H9 (cell line): ENCODE measurements at regions not wholly inside any gene's neighbourhood (a gene's known extent, or its start where the extent isn't known, plus 50 kb on each side); places are given as distances from the start of the nearest gene placed in this dataset.

ENCODE experiments used
- DNase-seq: peaks from one replicate; pipeline ENCODE4 v3.0.0-alpha.2; 2017
- H2AFZ ChIP-seq: one replicate; pipeline ENCODE4 v1.6.1; 2013; ENCODE audit warnings: mild to moderate bottlenecking, low read length, control low read depth, moderate library complexity
- H2AK5ac ChIP-seq: 2 replicates; pipeline ENCODE4 v1.6.1; 2013; ENCODE audit warnings: low read length, control low read depth, mixed read lengths; ENCODE audit not compliant: insufficient read length
- H2BK120ac ChIP-seq: one replicate; pipeline ENCODE4 v1.6.1; 2013; ENCODE audit warnings: low read depth, mild to moderate bottlenecking, low read length, control low read depth, inconsistent platforms; ENCODE audit not compliant: poor library complexity, severe bottlenecking
- H2BK12ac ChIP-seq: 2 replicates; pipeline ENCODE4 v1.6.1; 2013; ENCODE audit warnings: low read length, control low read depth, mixed read lengths, low read depth; ENCODE audit not compliant: insufficient read length
- H2BK15ac ChIP-seq: 2 replicates; pipeline ENCODE4 v1.6.1; 2013; ENCODE audit warnings: low read depth, low read length, control low read depth
- H2BK20ac ChIP-seq: one replicate; pipeline ENCODE4 v1.6.1; 2013; ENCODE audit warnings: low read depth, mild to moderate bottlenecking, low read length, control low read depth, inconsistent platforms; ENCODE audit not compliant: poor library complexity, severe bottlenecking
- H2BK5ac ChIP-seq: 2 replicates; pipeline ENCODE4 v1.6.1; 2013; ENCODE audit warnings: low read length, control low read depth, mixed read lengths; ENCODE audit not compliant: insufficient read length
- H3K14ac ChIP-seq: 2 replicates; pipeline ENCODE4 v1.6.1; 2013; ENCODE audit warnings: low read length, control low read depth; ENCODE audit not compliant: insufficient read depth
- H3K18ac ChIP-seq: 2 replicates; pipeline ENCODE4 v1.6.1; 2013; ENCODE audit warnings: low read depth, mild to moderate bottlenecking, mixed read lengths, low read length, control low read depth; ENCODE audit not compliant: insufficient read length
- H3K23ac ChIP-seq: 2 replicates; pipeline ENCODE4 v1.6.1; 2013; ENCODE audit warnings: low read length, control low read depth, mixed read lengths, low read depth; ENCODE audit not compliant: insufficient read length
- H3K23me2 ChIP-seq: 2 replicates; pipeline ENCODE4 v1.6.1; 2013; ENCODE audit warnings: low read depth, mild to moderate bottlenecking, mixed read lengths, low read length, control low read depth; ENCODE audit not compliant: insufficient read length, poor library complexity, severe bottlenecking
- H3K27ac ChIP-seq: 2 replicates; pipeline ENCODE4 v1.5.1; 2013; ENCODE audit warnings: low read length, control low read depth, mixed read lengths, low read depth; ENCODE audit not compliant: insufficient read length
- H3K27me3 ChIP-seq: 2 replicates; pipeline ENCODE4 v1.6.1; 2013; ENCODE audit warnings: low read length, control low read depth, inconsistent platforms; ENCODE audit not compliant: insufficient read depth
- H3K4ac ChIP-seq: 2 replicates; pipeline ENCODE4 v1.6.1; 2013; ENCODE audit warnings: low read depth, mild to moderate bottlenecking, control low read depth, inconsistent platforms, low read length, moderate library complexity
- H3K4me1 ChIP-seq: 2 replicates; pipeline ENCODE4 v1.6.1; 2013; ENCODE audit warnings: low read length, control low read depth, inconsistent platforms; ENCODE audit not compliant: insufficient read depth
- H3K4me2 ChIP-seq: 2 replicates; pipeline ENCODE4 v1.6.1; 2013; ENCODE audit warnings: low read length, control low read depth, mixed read lengths; ENCODE audit not compliant: insufficient read length, insufficient read depth
- H3K56ac ChIP-seq: 2 replicates; pipeline ENCODE4 v1.6.1; 2013; ENCODE audit warnings: low read depth, mild to moderate bottlenecking, mixed read lengths, low read length, control low read depth; ENCODE audit not compliant: insufficient read length
- H3K79me1 ChIP-seq: 2 replicates; pipeline ENCODE4 v1.6.1; 2013; ENCODE audit warnings: low read depth, mild to moderate bottlenecking, moderate library complexity, low read length, control low read depth, inconsistent platforms; ENCODE audit not compliant: insufficient read depth, poor library complexity, severe bottlenecking
- H3K79me2 ChIP-seq: 2 replicates; pipeline ENCODE4 v1.6.1; 2013; ENCODE audit warnings: low read length, control low read depth, inconsistent platforms; ENCODE audit not compliant: insufficient read depth
- H3K9ac ChIP-seq: 2 replicates; pipeline ENCODE4 v1.6.1; 2013; ENCODE audit warnings: low read length, control low read depth, mixed read lengths; ENCODE audit not compliant: insufficient read length; ENCODE audit errors: extremely low read depth
- H3K9me3 ChIP-seq: one replicate; pipeline ENCODE4 v1.6.1; 2013; ENCODE audit warnings: low read depth, low read length, inconsistent platforms; ENCODE audit not compliant: control insufficient read depth
- H3T11ph ChIP-seq: one replicate; pipeline ENCODE4 v1.6.1; 2013; ENCODE audit warnings: mild to moderate bottlenecking, low read length, control low read depth, inconsistent platforms
- H4K20me1 ChIP-seq: one replicate; pipeline ENCODE4 v1.6.1; 2013; ENCODE audit not compliant: control insufficient read depth, insufficient read length, insufficient read depth
- H4K5ac ChIP-seq: 2 replicates; pipeline ENCODE4 v1.6.1; 2013; ENCODE audit warnings: low read depth, mild to moderate bottlenecking, mixed read lengths, low read length, control low read depth; ENCODE audit not compliant: insufficient read length
- H4K8ac ChIP-seq: replicated peaks from 2 replicates; pipeline ENCODE4 v1.6.1; 2013; ENCODE audit warnings: low read length, control low read depth, mixed read lengths, low read depth; ENCODE audit not compliant: insufficient read length
- H4K91ac ChIP-seq: 2 replicates; pipeline ENCODE4 v1.6.1; 2013; ENCODE audit warnings: low read depth, mild to moderate bottlenecking, moderate library complexity, mixed read lengths, low read length, control low read depth; ENCODE audit not compliant: insufficient read length
- H3K27ac Mint-ChIP-seq, 3 experiments: 2 replicates in 2 of 3; 3 replicates in 1 of 3; pipeline ENCODE4 v1.8.0; 2020 to 2021; ENCODE audit warnings: mixed read lengths in 3 of 3, mild to moderate bottlenecking in 1 of 3, moderate library complexity in 1 of 3
- H3K27me3 Mint-ChIP-seq: 2 replicates; pipeline ENCODE4 v1.8.0; 2021; ENCODE audit warnings: low read depth, mild to moderate bottlenecking, moderate library complexity, mixed read lengths
- H3K36me3 Mint-ChIP-seq, 3 experiments: 2 replicates in 2 of 3; 3 replicates in 1 of 3; pipeline ENCODE4 v1.8.0; 2020 to 2021; ENCODE audit warnings: low read depth in 3 of 3, mixed read lengths in 3 of 3; ENCODE audit not compliant: insufficient read depth in 1 of 3
- H3K4me1 Mint-ChIP-seq, 2 experiments: 2 replicates each; pipeline ENCODE4 v1.8.0; 2020; ENCODE audit warnings: mixed read lengths in 2 of 2
- H3K4me3 Mint-ChIP-seq, 2 experiments: 2 replicates in 1 of 2; 3 replicates in 1 of 2; pipeline ENCODE4 v1.8.0; 2020 to 2021; ENCODE audit warnings: mild to moderate bottlenecking in 2 of 2, mixed read lengths in 2 of 2, moderate library complexity in 1 of 2
- H3K9me3 Mint-ChIP-seq, 2 experiments: 2 replicates in 1 of 2; 3 replicates in 1 of 2; pipeline ENCODE4 v1.8.0; 2020; ENCODE audit warnings: mild to moderate bottlenecking in 2 of 2, mixed read lengths in 2 of 2, moderate library complexity in 1 of 2
- CTCF ChIP-seq: fragments of 200-600 bp; sonication (generic); conservative IDR thresholded peaks from 3 replicates; pipeline ENCODE4 v1.8.0; 2021; ENCODE audit warnings: antibody characterized with exemption, mild to moderate bottlenecking
- WGBS: extraction: QIAGEN DNeasy Blood & Tissue Kit; methylation state at CpG from one replicate; pipeline ENCODE4 v1.1.7; 2013; ENCODE audit warnings: missing lambda C conversion rate, low lambda C conversion rate, mixed read lengths; ENCODE audit not compliant: insufficient read length; ENCODE audit errors: extremely low coverage; 5-methylcytosine and 5-hydroxymethylcytosine counted together

DNA sequence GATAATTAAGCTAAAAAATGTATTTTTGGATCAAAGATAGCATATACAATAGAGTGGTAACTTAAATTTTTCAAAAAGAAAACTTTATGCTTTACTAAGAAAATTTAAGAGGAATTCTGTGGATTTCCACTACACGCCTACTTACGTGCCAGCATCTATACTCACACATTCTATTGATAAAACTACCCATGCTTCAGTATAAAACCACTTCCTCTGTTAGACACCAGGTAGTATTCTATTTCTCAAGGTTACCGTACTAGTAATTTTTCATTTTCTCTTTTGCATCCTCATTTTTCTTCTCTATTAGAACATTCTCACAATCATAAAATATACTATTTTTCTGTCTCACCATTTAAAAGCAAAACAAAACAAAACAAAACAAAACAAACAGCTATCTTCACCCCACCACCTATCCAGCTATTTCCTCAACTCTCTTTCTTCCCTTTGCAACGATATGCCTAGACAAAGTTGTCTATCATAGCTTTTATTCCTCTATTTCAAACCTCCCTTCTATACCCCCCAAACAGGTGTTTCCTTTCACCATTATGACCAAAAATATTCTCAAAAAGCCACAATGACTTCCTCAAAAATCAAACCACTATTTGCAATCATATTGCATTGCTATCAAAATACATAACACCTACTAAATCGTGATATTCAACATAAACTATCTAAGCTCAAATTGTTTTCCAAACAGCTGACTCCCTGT is 1652.0 kb downstream of the MRPL39 start:
- no peaks in the 10 kb centered on the region for H3K23me2 ChIP-seq
- DNase-seq, result no peak

More for the DNA sequence above, 1652.0 kb downstream of the MRPL39 start:
- Histone ChIP-seq H4K20me1 (no peaks in the 10 kb centered on the region), H3K14ac (no peak overlapping the region), H2BK20ac (no peak overlapping the region), H4K8ac (no peak overlapping the region), H3K9ac (no peak overlapping the region), H2BK5ac (no peak overlapping the region), H2AK5ac (no peak overlapping the region), H3K9me3 (no peaks in the 10 kb centered on the region), H3K56ac (no peak overlapping the region), H3T11ph (no peak overlapping the region), H2BK120ac (no peak overlapping the region), H3K4me2 (no peak overlapping the region), H3K27me3 (no peaks in the 10 kb centered on the region), H2BK15ac (no peak overlapping the region), H4K5ac (no peak overlapping the region), H2BK12ac (no peak overlapping the region), H3K4ac (no peak overlapping the region), H3K79me1 (no peaks in the 10 kb centered on the region), H3K27ac (no peak overlapping the region), H3K4me1 (no peaks in the 10 kb centered on the region), H3K79me2 (no peaks in the 10 kb centered on the region), H2AFZ (no peak overlapping the region), H3K23ac (no peak overlapping the region), H3K18ac (no peak overlapping the region), H4K91ac (no peak overlapping the region)
- H3K9me3 Mint-ChIP-seq, result peaks cover 23 to 61% of the 10 kb centered on the region in 2 experiments
- no peak overlapping the region for H3K4me3 Mint-ChIP-seq
- TF ChIP-seq CTCF, result no peak
- H3K27ac Mint-ChIP-seq, result no peak overlapping the region
- 100% methylated on average over 1 of the region's 5 CpGs for WGBS
- H3K4me1 Mint-ChIP-seq, result no peaks in the 10 kb centered on the region
- H3K36me3 Mint-ChIP-seq, result 0 out of 7 replicates have a peak, but pooled peaks cover 0 to 1% (median 0%) of the 10 kb centered on the region in 3 experiments
- H3K27me3 Mint-ChIP-seq, result no peaks in the 10 kb centered on the region; the same call in 1 of the 2 replicates
